Activated CD8-positive, alpha-beta T cell treated with anti-CD3 and anti-CD28 coated beads for 36 hours (primary cell): ENCODE measurements at regions not wholly inside any gene's neighbourhood (a gene's known extent, or its start where the extent isn't known, plus 50 kb on each side); places are given as distances from the start of the nearest gene placed in this dataset.

Source experiments
- ATAC-seq: fragments of 200-7000 bp; cut with Tn5 transposase; one replicate; pipeline ENCODE4 v1.10.0; 2021; ENCODE audit warnings: mild to moderate bottlenecking, moderate library complexity
- CTCF ChIA-PET: fragments of 350-600 bp; sonication (Branson Sonifier 250); formaldehyde crosslinking; loops from one replicate; lab custom pipeline; 2021; ENCODE audit warnings: antibody characterized with exemption; lab: Charles Lee
- POLR2A ChIA-PET: fragments of 350-600 bp; sonication (Branson Sonifier 250); formaldehyde crosslinking; loops from one replicate; lab custom pipeline; 2021; ENCODE audit warnings: antibody characterized with exemption; lab: Charles Lee
- DNase-seq: peaks from one replicate; pipeline ENCODE4 v3.0.0-alpha.2; 2020
- H3K27ac Mint-ChIP-seq: one replicate; pipeline ENCODE4 v1.8.0; 2021; ENCODE audit warnings: mild to moderate bottlenecking, mixed read lengths
- H3K27me3 Mint-ChIP-seq: one replicate; pipeline ENCODE4 v1.8.0; 2021; ENCODE audit warnings: mixed read lengths
- H3K36me3 Mint-ChIP-seq: one replicate; pipeline ENCODE4 v1.8.0; 2021; ENCODE audit warnings: low read depth, mixed read lengths
- H3K4me1 Mint-ChIP-seq: one replicate; pipeline ENCODE4 v1.8.0; 2021; ENCODE audit warnings: low read depth, mixed read lengths
- H3K4me3 Mint-ChIP-seq: one replicate; pipeline ENCODE4 v1.8.0; 2021; ENCODE audit warnings: mild to moderate bottlenecking, moderate library complexity, mixed read lengths
- H3K9me3 Mint-ChIP-seq: one replicate; pipeline ENCODE4 v1.8.0; 2021; ENCODE audit warnings: mixed read lengths
- CTCF ChIP-seq: fragments of 200-600 bp; IDR thresholded peaks from one replicate; pipeline ENCODE4 v1.8.0; 2022; ENCODE audit warnings: antibody characterized with exemption, mild to moderate bottlenecking
- intact Hi-C: fragments of 100-400 bp; cut with micrococcal nuclease; formaldehyde crosslinking; loops from one replicate; pipeline ENCODE4 v1.10.0; 2022

- Mint-ChIP-seq H3K4me3 (no peak overlapping the region), H3K36me3 (no peaks in the 10 kb centered on the region), H3K27ac (no peak overlapping the region), H3K9me3 (no peaks in the 10 kb centered on the region), H3K4me1 (no peaks in the 10 kb centered on the region), H3K27me3 (no peaks in the 10 kb centered on the region)
- ChIA-PET CTCF (no interaction called here), POLR2A (no interaction called here)
- ATAC-seq = no peak
- DNase-seq = no peak
- intact Hi-C loops = no loop called here
- no peak for TF ChIP-seq CTCF
These were observed 235.8 kb upstream of the RHOBTB1 start for GRCh38 chr10:61179771-61180170.

GRCh38 chr10:61176424-61176823 lies 232.4 kb upstream of the RHOBTB1 start:
- Mint-ChIP-seq H3K4me1 (no peaks in the 10 kb centered on the region), H3K27me3 (peaks cover 3% of the 10 kb centered on the region), H3K36me3 (no peaks in the 10 kb centered on the region), H3K9me3 (no peaks in the 10 kb centered on the region), H3K4me3 (no peak overlapping the region), H3K27ac (no peak overlapping the region)
- TF ChIP-seq CTCF = no peak
- CTCF ChIA-PET = interaction anchor here (1.5 kb wide), 1 partner anchor 35 kb away, joined by 3 read pairs; no protein-coding TSS in a partner anchor
- intact Hi-C loops = no loop called here
- no peak for DNase-seq
- POLR2A ChIA-PET = no interaction called here
- no peak for ATAC-seq

- ChIA-PET POLR2A (no interaction called here), CTCF (interaction anchor here (1.2 kb wide), 1 partner anchor 34 kb away, joined by 3 read pairs; no protein-coding TSS in a partner anchor)
- intact Hi-C loops = no loop called here
- Mint-ChIP-seq H3K27me3 (peaks cover 3% of the 10 kb centered on the region), H3K36me3 (no peaks in the 10 kb centered on the region), H3K4me3 (no peak overlapping the region), H3K4me1 (no peaks in the 10 kb centered on the region), H3K9me3 (no peaks in the 10 kb centered on the region), H3K27ac (no peak overlapping the region)
- ATAC-seq (no peak), DNase-seq (no peak)
- TF ChIP-seq CTCF = no peak
These were observed 231.3 kb upstream of the RHOBTB1 start for GRCh38 chr10:61175316-61175715.

- intact Hi-C loops = no loop called here
- no peak for TF ChIP-seq CTCF
- H3K4me3 Mint-ChIP-seq = no peak overlapping the region
- peaks cover 3% of the 10 kb centered on the region for H3K9me3 Mint-ChIP-seq
- DNase-seq (no peak), ATAC-seq (no peak)
- CTCF ChIA-PET = no interaction called here
- no peak overlapping the region for H3K27ac Mint-ChIP-seq
- no peaks in the 10 kb centered on the region for H3K4me1 Mint-ChIP-seq
- POLR2A ChIA-PET = no interaction called here
- peaks cover 3% of the 10 kb centered on the region for H3K27me3 Mint-ChIP-seq
- no peaks in the 10 kb centered on the region for H3K36me3 Mint-ChIP-seq
These were observed 229.5 kb upstream of the RHOBTB1 start for GRCh38 chr10:61173450-61173849.

- Mint-ChIP-seq H3K36me3 (no peaks in the 10 kb centered on the region), H3K4me3 (no peak overlapping the region), H3K4me1 (no peaks in the 10 kb centered on the region), H3K27me3 (peaks cover 3% of the 10 kb centered on the region), H3K9me3 (peaks cover 4% of the 10 kb centered on the region), H3K27ac (no peak overlapping the region)
- ATAC-seq = no peak
- ChIA-PET CTCF (no interaction called here), POLR2A (no interaction called here)
- DNase-seq = no peak
- intact Hi-C loops = no loop called here
- TF ChIP-seq CTCF = no peak
These were observed 228.4 kb upstream of the RHOBTB1 start for GRCh38 chr10:61172182-61172926.
